AG04450 (cell line): ENCODE measurements at regions not wholly inside any gene's neighbourhood (a gene's known extent, or its start where the extent isn't known, plus 50 kb on each side); places are given as distances from the start of the nearest gene placed in this dataset.

Experiments used
- CTCF ChIA-PET: fragments of 300-600, 350-600 bp; formaldehyde crosslinking; extraction: SDS; loops from one replicate; lab custom pipeline; 2022; ENCODE audit warnings: antibody characterized with exemption, inconsistent platforms; lab: Charles Lee
- POLR2A ChIA-PET: fragments of 350-600 bp; formaldehyde crosslinking; extraction: SDS; loops from one replicate; lab custom pipeline; 2021; ENCODE audit warnings: antibody characterized with exemption, inconsistent platforms; lab: Yijun Ruan, JAX
- DNase-seq: peaks from one replicate; pipeline ENCODE4 v3.0.0-alpha.2; 2011; ENCODE audit warnings: low read depth, low spot score
- H3K27ac ChIP-seq: one replicate; pipeline ENCODE4 v1.5.1; 2012; ENCODE audit warnings: low read depth, low read length, control low read depth
- H3K27me3 ChIP-seq: one replicate; pipeline ENCODE4 v1.6.0; 2012; ENCODE audit warnings: low read length; ENCODE audit not compliant: control insufficient read depth, insufficient read depth
- H3K4me3 ChIP-seq: 2 replicates; pipeline ENCODE4 v1.5.1; 2011; ENCODE audit warnings: mild to moderate bottlenecking, low read depth, low read length, control low read depth
- H3K9me3 ChIP-seq: 2 replicates; pipeline ENCODE4 v1.5.1; 2012; ENCODE audit warnings: low read length; ENCODE audit not compliant: control insufficient read depth, insufficient read depth
- CTCF ChIP-seq: IDR thresholded peaks from 2 replicates; pipeline ENCODE4 v1.5.1; 2011; ENCODE audit warnings: low read depth, low read length, control low read depth, inconsistent platforms

- no peak overlapping the region for H3K4me3 ChIP-seq
- H3K27ac ChIP-seq: no peak overlapping the region
- H3K9me3 ChIP-seq: peaks cover 3% of the 10 kb centered on the region; the same call in 1 of the 2 replicates
- ChIA-PET CTCF (no interaction called here), POLR2A (no interaction called here)
- DNase-seq: no peak
- no peaks in the 10 kb centered on the region for H3K27me3 ChIP-seq
- TF ChIP-seq CTCF: no peak
Measured at GRCh38 chr4:22984390-22984789, 291.7 kb downstream of the GBA3 start.

- no peak for DNase-seq
- Histone ChIP-seq H3K9me3 (peaks cover 4% of the 10 kb centered on the region), H3K4me3 (no peak overlapping the region), H3K27ac (no peak overlapping the region), H3K27me3 (no peaks in the 10 kb centered on the region)
- TF ChIP-seq CTCF: no peak
- CTCF ChIA-PET: no interaction called here
- POLR2A ChIA-PET: no interaction called here
Measured at GRCh38 chr4:22978656-22979055, 285.9 kb downstream of the GBA3 start.

GRCh38 chr4:22970665-22971064, 277.9 kb downstream of the GBA3 start:
- Histone ChIP-seq H3K27ac (no peak overlapping the region), H3K27me3 (no peaks in the 10 kb centered on the region), H3K9me3 (no peaks in the 10 kb centered on the region), H3K4me3 (no peak overlapping the region)
- CTCF ChIA-PET: no interaction called here
- POLR2A ChIA-PET: no interaction called here
- TF ChIP-seq CTCF: no peak
- DNase-seq: no peak

- H3K27ac ChIP-seq: no peak overlapping the region
- DNase-seq: no peak
- ChIA-PET POLR2A (no interaction called here), CTCF (no interaction called here)
- no peaks in the 10 kb centered on the region for H3K27me3 ChIP-seq
- no peaks in the 10 kb centered on the region for H3K9me3 ChIP-seq
- no peak overlapping the region for H3K4me3 ChIP-seq
- TF ChIP-seq CTCF: no peak
Measured at GRCh38 chr4:22969287-22969896, 276.7 kb downstream of the GBA3 start.

GRCh38 chr4:22962295-22962694, 269.6 kb downstream of the GBA3 start:
- ChIA-PET CTCF (no interaction called here), POLR2A (no interaction called here)
- TF ChIP-seq CTCF: peak; percentile 49
- DNase-seq: no peak
- H3K27me3 ChIP-seq: no peaks in the 10 kb centered on the region
- H3K4me3 ChIP-seq: no peak overlapping the region
- H3K27ac ChIP-seq: no peak overlapping the region
- H3K9me3 ChIP-seq: no peaks in the 10 kb centered on the region
